Tibial nerve (tissue), 3 donors: ENCODE measurements at regions not wholly inside any gene's neighbourhood (a gene's known extent, or its start where the extent isn't known, plus 50 kb on each side); places are given as distances from the start of the nearest gene placed in this dataset.

Source experiments
- CTCF ChIP-seq, 5 experiments: fragments of 200-600 bp in 3 of 5; fragments of 450-650 bp in 2 of 5; sonication (generic) in 3 of 5; IDR thresholded peaks; one replicate each; pipeline ENCODE4 v1.5.1; 2016 to 2019; ENCODE audit warnings: antibody characterized with exemption in 5 of 5, mild to moderate bottlenecking in 3 of 5, moderate library complexity in 2 of 5
- POLR2A ChIP-seq, 2 donors: fragments of 450-650 bp; IDR thresholded peaks; one replicate each; pipeline ENCODE4 v1.6.1; 2017; ENCODE audit warnings: antibody characterized with exemption in 2 of 2, mild to moderate bottlenecking in 2 of 2, moderate library complexity in 2 of 2

- TF ChIP-seq CTCF (IDR thresholded peaks at IDR 0.05) (no peak), POLR2A (IDR thresholded peaks at IDR 0.05) (no peak)
These were observed 628.4 kb upstream of the TPK1 start for GRCh38 chr7:145464287-145464686.
